ENCODE measurements at regions not wholly inside any gene's neighbourhood (a gene's known extent, or its start where the extent isn't known, plus 50 kb on each side); places are given as distances from the start of the nearest gene placed in this dataset.

DNA sequence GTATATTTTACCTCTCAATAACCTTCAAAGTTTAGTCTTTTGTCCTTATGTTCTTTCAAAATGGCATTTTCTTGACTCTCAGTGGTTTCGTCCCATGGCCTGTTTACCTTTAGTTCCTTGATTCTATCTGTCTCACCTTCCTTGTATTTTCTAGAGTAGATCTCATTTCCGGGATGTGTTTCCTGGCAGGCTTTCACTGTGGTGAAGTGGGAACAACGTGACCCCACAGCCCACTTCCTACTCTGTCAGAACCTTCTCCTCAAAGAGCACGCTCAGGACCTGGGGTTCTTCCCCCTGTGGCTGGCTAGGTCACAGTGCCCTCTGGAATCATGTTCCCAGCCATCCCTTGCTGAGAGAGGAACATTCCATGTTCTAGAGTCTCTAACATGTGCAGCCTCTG, 129.9 kb upstream of the ZNF32 start:
- no peak for DNase-seq (ENCODE audit: low read depth in 2 of 2)
- no peak overlapping the region for H3K4me3 ChIP-seq (replicated peaks in 1 of 2; ENCODE audit: low read depth in 2 of 2, low read length in 2 of 2)
- TF ChIP-seq, protein P1, sequence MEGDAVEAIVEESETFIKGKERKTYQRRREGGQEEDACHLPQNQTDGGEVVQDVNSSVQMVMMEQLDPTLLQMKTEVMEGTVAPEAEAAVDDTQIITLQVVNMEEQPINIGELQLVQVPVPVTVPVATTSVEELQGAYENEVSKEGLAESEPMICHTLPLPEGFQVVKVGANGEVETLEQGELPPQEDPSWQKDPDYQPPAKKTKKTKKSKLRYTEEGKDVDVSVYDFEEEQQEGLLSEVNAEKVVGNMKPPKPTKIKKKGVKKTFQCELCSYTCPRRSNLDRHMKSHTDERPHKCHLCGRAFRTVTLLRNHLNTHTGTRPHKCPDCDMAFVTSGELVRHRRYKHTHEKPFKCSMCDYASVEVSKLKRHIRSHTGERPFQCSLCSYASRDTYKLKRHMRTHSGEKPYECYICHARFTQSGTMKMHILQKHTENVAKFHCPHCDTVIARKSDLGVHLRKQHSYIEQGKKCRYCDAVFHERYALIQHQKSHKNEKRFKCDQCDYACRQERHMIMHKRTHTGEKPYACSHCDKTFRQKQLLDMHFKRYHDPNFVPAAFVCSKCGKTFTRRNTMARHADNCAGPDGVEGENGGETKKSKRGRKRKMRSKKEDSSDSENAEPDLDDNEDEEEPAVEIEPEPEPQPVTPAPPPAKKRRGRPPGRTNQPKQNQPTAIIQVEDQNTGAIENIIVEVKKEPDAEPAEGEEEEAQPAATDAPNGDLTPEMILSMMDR (IDR thresholded peaks at IDR 0.05; ENCODE audit: low read depth, low read length): no peak

DNA sequence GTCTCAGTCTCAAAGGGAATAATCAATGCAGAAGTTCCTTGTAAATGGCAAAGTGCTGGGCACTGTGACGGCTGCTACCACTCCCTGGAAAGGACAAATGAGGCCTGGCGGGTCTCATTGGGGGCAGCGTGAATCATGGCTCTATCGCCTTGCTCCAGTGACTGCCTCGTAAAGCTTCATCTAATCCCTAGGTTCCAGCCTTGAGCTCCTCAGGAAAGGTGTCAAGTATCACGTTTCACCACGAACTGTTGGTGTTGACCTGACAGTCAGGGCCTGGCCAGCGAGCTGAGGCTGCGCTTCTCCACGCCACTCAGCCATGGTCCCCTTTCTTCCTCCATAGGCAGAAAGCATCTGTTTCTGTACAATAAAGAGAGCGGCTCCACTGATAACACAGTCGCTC, 126.7 kb upstream of the ZNF32 start:
- no peak for DNase-seq (ENCODE audit: low read depth in 2 of 2)
- TF ChIP-seq, protein P1 (IDR thresholded peaks at IDR 0.05; ENCODE audit: low read depth, low read length): no peak
- no peak overlapping the region for H3K4me3 ChIP-seq (replicated peaks in 1 of 2; ENCODE audit: low read depth in 2 of 2, low read length in 2 of 2)

DNA sequence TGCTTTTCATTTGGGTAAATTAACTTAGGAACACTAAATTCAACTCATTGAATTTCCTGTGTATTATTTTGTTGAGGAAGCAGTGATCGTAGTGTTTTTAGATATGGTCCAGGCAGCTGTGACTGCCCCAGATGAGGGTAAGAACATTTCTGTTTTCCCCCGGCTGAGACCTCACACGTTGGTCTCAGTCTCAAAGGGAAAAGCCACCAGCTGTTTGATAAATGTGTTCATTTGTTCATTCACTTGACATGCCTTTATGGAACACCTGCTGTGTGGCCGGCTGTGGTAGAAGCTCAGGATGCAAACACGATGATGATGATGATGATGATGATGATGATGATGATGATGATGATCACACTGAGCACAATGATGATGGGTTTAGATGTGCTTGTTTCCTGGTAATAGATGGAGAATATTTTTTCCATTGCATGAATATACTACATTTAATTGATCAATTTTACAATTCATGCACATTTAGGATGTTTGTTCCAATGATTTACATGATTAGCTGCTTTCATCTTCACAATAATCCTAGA, 125.6 kb upstream of the ZNF32 start:
- H3K4me3 ChIP-seq (replicated peaks in 1 of 2; ENCODE audit: low read depth in 2 of 2, low read length in 2 of 2): no peak overlapping the region

DNA sequence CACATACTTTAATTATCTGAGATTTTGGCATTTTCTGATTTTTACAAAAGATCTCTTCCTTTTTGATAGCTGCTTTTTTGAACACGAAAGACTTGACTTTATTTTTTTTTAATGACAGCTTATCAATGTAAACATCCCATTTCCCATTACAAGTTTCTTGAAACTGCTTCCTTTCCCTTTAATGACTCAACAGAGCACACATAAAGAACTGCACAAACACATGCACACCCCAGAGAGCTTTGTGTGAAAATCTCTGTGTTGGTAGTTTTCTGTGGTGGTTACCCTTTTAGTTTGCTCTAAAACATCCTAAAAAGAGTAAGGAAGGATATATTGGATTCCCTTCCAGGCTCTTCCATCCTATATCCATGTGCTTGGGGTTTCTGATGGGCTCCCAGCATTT, 125.1 kb upstream of the ZNF32 start:
- DNase-seq (ENCODE audit: low read depth in 2 of 2): no peak
- TF ChIP-seq, protein P1 (IDR thresholded peaks at IDR 0.05; ENCODE audit: low read depth, low read length): no peak

More for the DNA sequence above, 125.6 kb upstream of the ZNF32 start:
- DNase-seq (ENCODE audit: low read depth in 2 of 2): no peak
- TF ChIP-seq, protein P1 (IDR thresholded peaks at IDR 0.05; ENCODE audit: low read depth, low read length): no peak

DNA sequence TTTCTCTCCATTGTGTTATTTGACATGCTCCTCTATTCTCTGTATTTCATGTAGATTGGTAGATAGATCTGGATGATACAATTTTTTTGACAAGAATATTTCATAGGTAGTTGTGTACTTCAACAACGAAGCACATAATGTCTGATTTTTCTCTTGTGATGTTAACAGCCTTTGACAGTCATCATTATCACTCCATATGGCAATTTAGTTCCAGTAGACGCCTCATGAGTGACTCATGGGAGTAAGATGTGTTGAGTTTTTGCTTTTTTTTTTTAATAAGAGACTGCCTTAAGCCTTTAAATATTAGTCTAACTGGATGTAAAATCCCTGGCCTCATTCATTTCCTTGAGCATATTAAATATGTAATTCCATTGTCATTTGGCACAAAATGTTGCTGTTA, 123.5 kb upstream of the ZNF32 start:
- no peak overlapping the region for H3K4me3 ChIP-seq (replicated peaks in 1 of 2; ENCODE audit: low read depth in 2 of 2, low read length in 2 of 2)
- no peak for DNase-seq (ENCODE audit: low read depth in 2 of 2)
- TF ChIP-seq, protein P1 (IDR thresholded peaks at IDR 0.05; ENCODE audit: low read depth, low read length): no peak

More for the DNA sequence above, 125.1 kb upstream of the ZNF32 start:
- no peak overlapping the region for H3K4me3 ChIP-seq (replicated peaks in 1 of 2; ENCODE audit: low read depth in 2 of 2, low read length in 2 of 2)

DNA sequence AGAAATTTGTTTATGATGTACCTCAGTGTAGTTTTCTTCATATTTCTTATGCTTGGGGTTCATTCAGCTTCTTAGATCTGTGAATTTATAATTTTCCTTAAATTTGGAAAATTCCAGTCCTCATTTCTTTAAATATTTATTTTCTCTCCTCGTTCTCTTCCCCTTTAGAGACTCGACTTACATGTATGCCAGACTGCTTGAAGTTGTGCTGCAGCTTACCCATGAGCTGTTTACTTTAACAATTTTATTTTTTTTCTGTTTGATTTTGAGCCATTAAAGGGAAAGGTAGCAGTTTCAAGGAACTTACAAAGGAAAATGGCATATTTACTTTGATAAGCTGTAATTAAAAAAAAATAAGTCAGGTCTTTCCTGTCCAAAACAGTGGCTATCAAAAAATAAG, 123.0 kb upstream of the ZNF32 start:
- TF ChIP-seq, protein P1 (IDR thresholded peaks at IDR 0.05; ENCODE audit: low read depth, low read length): no peak
- no peak overlapping the region for H3K4me3 ChIP-seq (replicated peaks in 1 of 2; ENCODE audit: low read depth in 2 of 2, low read length in 2 of 2)
- no peak for DNase-seq (ENCODE audit: low read depth in 2 of 2)

DNA sequence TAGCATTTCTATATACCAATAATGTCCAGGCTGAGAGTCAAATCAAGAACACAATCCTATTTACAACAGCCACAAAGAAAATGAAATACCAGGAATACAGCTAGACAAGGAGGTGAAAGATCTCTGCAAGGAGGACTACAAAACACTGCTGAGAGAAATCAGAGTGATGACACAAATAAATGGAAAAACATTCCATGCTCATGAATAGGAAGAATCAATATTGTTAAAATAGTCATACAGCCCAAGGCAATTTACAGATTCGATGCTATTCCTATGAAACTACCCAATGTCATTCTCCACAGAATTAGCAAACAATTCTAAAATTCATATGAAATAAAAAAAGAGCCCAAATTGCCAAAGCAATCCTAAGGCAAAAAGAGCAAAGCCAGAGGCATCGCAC, 116.8 kb upstream of the ZNF32 start:
- TF ChIP-seq, protein P1 (IDR thresholded peaks at IDR 0.05; ENCODE audit: low read depth, low read length): no peak
- no peak for DNase-seq (ENCODE audit: low read depth in 2 of 2)
- no peak overlapping the region for H3K4me3 ChIP-seq (replicated peaks in 1 of 2; ENCODE audit: low read depth in 2 of 2, low read length in 2 of 2)

All from cardiac fibroblast (primary cell).